Muscle layer of colon (tissue), 2 donors: ENCODE measurements at regions not wholly inside any gene's neighbourhood (a gene's known extent, or its start where the extent isn't known, plus 50 kb on each side); places are given as distances from the start of the nearest gene placed in this dataset.

Experiments used
- H3K27ac ChIP-seq: one replicate; pipeline ENCODE4 v1.7.0; 2013; ENCODE audit warnings: low read depth, mild to moderate bottlenecking, low read length, moderate library complexity
- H3K27me3 ChIP-seq, 2 donors: one replicate each; pipeline ENCODE4 v1.7.0; 2013; ENCODE audit warnings: low read length in 2 of 2, mild to moderate bottlenecking in 2 of 2; ENCODE audit not compliant: insufficient read depth in 2 of 2, control insufficient read depth in 1 of 2
- H3K36me3 ChIP-seq: one replicate; pipeline ENCODE4 v1.7.0; 2013; ENCODE audit warnings: mild to moderate bottlenecking, low read length; ENCODE audit not compliant: insufficient read depth
- H3K4me1 ChIP-seq: one replicate; pipeline ENCODE4 v1.7.0; 2013; ENCODE audit warnings: mild to moderate bottlenecking, low read length; ENCODE audit not compliant: insufficient read depth
- H3K4me3 ChIP-seq, 2 donors: one replicate each; pipeline ENCODE4 v1.7.0; 2013; ENCODE audit warnings: low read length in 2 of 2, low read depth in 1 of 2, mild to moderate bottlenecking in 1 of 2, moderate library complexity in 1 of 2
- H3K9ac ChIP-seq: one replicate; pipeline ENCODE4 v1.7.0; 2013; ENCODE audit warnings: low read length
- H3K9me3 ChIP-seq: one replicate; pipeline ENCODE4 v1.7.0; 2013; ENCODE audit warnings: mild to moderate bottlenecking, low read length
- donor health status: abdominal sarcoma.
- donor health status: Adenocarcinoma of cecum.

DNA sequence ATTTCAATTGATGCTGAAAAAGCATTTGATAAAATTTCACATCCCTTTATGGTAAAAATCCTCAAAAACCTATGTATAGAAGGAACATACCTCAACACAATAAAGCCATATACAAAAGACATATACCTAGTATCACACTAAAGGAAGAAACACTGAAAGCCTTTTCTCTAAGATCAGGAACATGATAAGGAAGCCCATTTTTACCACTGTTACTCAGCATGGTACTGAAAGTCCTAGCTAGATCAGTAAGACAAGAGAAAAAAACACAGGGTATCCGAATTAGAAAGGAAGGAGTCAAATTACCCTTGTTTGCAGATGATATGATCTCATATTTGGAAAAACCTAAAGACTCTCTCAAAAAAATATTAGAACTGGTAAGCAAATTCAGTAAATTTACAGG is 350.2 kb upstream of the PDE4D start:
- no peak overlapping the region for H3K27ac ChIP-seq
- H3K9me3 ChIP-seq = no peaks in the 10 kb centered on the region
- no peaks in the 10 kb centered on the region for H3K27me3 ChIP-seq
- H3K9ac ChIP-seq = no peak overlapping the region
- no peaks in the 10 kb centered on the region for H3K4me1 ChIP-seq
- no peaks in the 10 kb centered on the region for H3K36me3 ChIP-seq
- no peak overlapping the region for H3K4me3 ChIP-seq

DNA sequence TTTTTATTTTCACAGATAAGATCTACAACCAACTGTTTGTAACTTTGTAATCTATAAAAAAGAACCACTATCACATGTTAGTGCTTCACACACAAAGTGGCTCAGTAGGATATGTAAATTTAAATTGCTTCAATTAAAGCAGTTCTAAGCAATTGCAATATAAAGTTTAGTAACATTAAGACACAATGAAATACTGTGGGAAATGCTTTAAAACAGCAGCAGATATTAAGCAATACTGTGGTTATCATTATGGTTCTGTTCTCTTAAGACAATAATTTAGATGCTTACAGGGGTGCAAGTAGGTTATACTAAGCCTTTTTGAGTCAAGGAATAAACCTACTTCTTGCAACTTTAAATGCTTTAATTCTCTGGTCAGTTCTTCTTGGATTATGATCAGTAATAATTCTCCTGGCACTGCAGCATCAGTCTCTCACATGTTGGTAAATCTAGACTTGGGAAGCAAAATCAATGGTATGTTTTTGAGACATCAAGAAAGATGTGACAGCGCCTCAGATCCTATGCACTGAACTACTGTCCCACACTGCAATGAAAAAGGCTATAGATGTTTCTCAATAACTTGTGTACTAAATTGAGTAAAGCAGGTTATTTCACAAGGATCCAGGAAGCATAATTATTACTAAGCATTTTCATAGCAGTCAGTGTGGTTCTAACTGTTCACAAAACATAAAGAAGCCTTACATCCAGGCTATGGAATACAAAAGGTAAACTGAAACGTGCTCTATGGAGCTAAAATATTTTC is 338.7 kb upstream of the PDE4D start:
- H3K4me3 ChIP-seq = no peak overlapping the region
- H3K4me1 ChIP-seq = no peaks in the 10 kb centered on the region
- H3K27ac ChIP-seq = no peak overlapping the region
- H3K27me3 ChIP-seq = no peaks in the 10 kb centered on the region
- H3K9ac ChIP-seq = no peak overlapping the region
- H3K9me3 ChIP-seq = no peaks in the 10 kb centered on the region
- no peaks in the 10 kb centered on the region for H3K36me3 ChIP-seq

DNA sequence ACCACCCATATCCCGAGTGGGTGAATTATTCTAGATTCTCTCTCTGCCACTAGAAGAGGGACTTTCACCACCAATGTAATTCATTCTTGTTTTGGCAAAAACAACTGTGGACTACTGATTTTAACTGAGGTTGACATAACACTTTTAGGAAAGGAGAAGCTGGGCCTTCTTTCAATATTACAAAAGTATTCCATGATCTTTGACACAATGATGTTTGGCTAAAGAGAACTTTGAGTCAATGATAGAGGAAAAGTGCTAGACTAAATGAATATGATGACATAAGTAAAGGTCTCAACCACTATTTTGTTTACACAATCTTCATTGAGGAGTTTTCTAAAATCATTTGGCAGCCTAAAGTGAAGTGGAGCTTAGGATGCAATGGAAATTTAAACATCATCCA is 336.9 kb upstream of the PDE4D start:
- Histone ChIP-seq H3K36me3 (no peaks in the 10 kb centered on the region), H3K4me1 (no peaks in the 10 kb centered on the region), H3K27me3 (no peaks in the 10 kb centered on the region), H3K9ac (no peak overlapping the region), H3K9me3 (no peaks in the 10 kb centered on the region), H3K4me3 (no peak overlapping the region), H3K27ac (no peak overlapping the region)

DNA sequence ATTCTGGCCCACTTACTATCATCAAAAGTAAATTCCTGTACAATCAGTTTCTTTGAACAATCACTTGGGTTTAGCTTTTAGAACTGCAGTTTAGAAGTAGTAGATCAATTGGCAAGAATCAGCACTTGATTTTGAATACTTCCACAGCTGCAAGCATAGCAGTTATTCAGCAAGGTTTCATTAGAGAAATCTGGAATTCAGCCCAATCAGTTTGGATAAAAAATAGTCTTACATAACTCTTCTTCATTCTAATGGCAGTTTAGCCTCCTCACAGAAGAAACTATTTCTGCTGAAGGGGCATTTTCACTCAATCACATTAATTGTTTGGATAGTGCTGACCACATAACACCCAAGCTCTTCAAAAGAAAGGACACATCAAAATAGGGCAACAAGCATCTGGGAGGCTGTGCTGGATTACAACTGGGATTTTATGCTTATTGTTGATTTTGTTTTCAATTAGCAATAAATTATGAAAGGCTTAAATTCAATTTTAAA is 336.2 kb upstream of the PDE4D start:
- Histone ChIP-seq H3K27ac (no peak overlapping the region), H3K9ac (no peak overlapping the region), H3K4me1 (no peaks in the 10 kb centered on the region), H3K27me3 (no peaks in the 10 kb centered on the region), H3K36me3 (no peaks in the 10 kb centered on the region), H3K4me3 (no peak overlapping the region), H3K9me3 (no peaks in the 10 kb centered on the region)

DNA sequence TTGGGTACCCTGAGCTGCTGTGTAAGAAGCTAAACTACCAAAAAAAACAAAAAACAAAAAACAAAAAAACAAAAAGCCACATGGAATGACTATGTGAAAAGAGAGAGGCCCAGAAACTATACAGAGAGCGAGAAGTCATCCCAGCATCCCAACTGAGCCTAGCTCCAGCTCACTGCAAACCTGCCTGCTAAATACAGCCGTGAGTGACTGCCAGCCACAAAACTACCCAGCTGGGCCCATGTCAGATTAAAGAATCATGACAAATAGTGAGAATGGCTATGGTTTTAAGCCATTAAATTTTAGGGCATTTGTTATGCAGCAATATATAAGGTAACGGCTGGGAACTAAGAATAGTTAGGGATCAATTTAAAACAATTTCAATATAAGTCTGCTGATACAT is 335.1 kb upstream of the PDE4D start:
- H3K4me3 ChIP-seq = no peak overlapping the region
- H3K9me3 ChIP-seq = no peaks in the 10 kb centered on the region
- H3K4me1 ChIP-seq = no peaks in the 10 kb centered on the region
- H3K36me3 ChIP-seq = no peaks in the 10 kb centered on the region
- H3K27me3 ChIP-seq = no peaks in the 10 kb centered on the region
- no peak overlapping the region for H3K27ac ChIP-seq
- no peak overlapping the region for H3K9ac ChIP-seq

DNA sequence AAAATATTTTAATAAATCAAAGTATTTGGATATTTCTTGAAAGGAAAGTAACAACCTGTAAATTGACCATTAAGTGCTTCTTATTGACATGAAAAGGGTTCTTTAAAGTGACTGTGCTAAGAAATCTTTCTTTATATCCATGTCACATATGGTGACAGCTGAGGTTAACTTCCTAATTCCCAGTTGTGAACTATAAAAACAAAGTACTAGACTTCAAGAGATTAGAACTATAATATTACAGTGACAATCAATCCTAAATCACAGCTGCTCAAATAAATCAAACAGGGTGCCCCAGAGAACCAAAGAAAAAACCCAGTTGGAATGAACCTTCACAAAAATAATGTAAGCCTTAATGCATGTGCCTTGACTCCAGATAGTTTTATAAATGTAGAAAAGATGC is 332.6 kb upstream of the PDE4D start:
- Histone ChIP-seq H3K9ac (no peak overlapping the region), H3K9me3 (no peaks in the 10 kb centered on the region), H3K27me3 (no peaks in the 10 kb centered on the region), H3K4me3 (no peak overlapping the region), H3K36me3 (no peaks in the 10 kb centered on the region), H3K4me1 (no peaks in the 10 kb centered on the region), H3K27ac (no peak overlapping the region)

DNA sequence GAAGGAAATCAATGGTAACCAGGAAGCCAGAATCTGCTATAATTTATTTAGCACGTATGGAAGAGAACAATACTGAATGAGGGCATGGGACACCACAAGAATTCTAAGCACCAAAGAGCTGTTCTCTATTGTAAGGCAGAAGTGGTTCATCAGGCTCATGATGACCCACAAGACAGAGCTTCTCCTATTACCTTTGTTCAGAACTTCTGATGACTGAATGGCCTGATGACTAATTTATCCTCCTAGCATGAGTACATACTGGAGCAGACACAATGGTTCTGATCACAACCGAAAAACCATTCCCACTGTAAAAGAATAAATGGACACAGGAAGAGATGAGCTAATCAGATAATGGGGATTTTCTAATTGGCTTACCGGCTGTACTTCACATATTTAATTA is 329.8 kb upstream of the PDE4D start:
- no peaks in the 10 kb centered on the region for H3K36me3 ChIP-seq
- H3K9ac ChIP-seq = no peak overlapping the region
- no peak overlapping the region for H3K4me3 ChIP-seq
- H3K27ac ChIP-seq = no peak overlapping the region
- no peaks in the 10 kb centered on the region for H3K4me1 ChIP-seq
- H3K9me3 ChIP-seq = no peaks in the 10 kb centered on the region
- no peaks in the 10 kb centered on the region for H3K27me3 ChIP-seq

DNA sequence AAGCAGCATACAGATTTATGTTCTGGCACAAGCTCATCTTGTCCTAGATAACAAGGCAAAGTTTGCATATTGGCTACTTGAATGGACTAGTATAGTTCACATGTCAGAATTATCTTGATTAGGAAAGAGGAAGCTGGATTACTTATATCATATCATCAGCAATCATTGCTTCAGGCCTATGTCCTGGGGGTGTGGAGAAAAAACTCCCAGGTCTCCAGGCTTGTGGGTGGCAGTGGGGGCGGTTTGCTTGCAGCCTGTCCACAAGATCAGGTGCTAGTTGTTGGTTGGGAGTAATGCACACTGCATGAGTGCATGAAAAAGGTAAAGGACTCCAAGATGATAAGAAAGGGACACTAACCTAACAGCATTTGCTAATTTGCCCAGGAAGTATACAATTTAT is 326.4 kb upstream of the PDE4D start:
- Histone ChIP-seq H3K4me3 (no peak overlapping the region), H3K4me1 (no peaks in the 10 kb centered on the region), H3K27ac (no peak overlapping the region), H3K9me3 (no peaks in the 10 kb centered on the region), H3K9ac (no peak overlapping the region), H3K36me3 (no peaks in the 10 kb centered on the region), H3K27me3 (no peaks in the 10 kb centered on the region)

DNA sequence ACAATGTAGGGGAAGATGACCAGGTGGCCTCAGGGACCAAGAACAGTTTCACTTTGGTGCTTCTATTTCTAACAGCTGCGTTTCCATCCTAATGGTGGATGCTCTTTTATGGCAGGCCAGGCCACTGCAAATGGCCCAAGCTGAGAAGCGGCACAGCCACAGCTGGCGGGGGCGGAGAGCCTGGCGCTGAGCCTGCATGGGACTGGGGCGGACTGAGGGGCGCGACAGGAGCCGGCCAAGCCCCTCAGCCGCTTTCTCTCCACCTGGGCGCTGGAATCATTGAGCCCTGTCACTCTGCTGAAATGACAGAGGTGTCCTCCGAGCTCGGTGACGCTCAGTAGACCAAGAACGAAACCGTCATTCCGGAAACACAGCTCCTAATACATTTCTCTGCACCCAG is 317.3 kb upstream of the PDE4D start:
- Histone ChIP-seq H3K9me3 (no peaks in the 10 kb centered on the region), H3K9ac (no peak overlapping the region), H3K36me3 (no peaks in the 10 kb centered on the region), H3K4me3 (no peak overlapping the region), H3K4me1 (no peaks in the 10 kb centered on the region), H3K27ac (no peak overlapping the region), H3K27me3 (no peaks in the 10 kb centered on the region)

DNA sequence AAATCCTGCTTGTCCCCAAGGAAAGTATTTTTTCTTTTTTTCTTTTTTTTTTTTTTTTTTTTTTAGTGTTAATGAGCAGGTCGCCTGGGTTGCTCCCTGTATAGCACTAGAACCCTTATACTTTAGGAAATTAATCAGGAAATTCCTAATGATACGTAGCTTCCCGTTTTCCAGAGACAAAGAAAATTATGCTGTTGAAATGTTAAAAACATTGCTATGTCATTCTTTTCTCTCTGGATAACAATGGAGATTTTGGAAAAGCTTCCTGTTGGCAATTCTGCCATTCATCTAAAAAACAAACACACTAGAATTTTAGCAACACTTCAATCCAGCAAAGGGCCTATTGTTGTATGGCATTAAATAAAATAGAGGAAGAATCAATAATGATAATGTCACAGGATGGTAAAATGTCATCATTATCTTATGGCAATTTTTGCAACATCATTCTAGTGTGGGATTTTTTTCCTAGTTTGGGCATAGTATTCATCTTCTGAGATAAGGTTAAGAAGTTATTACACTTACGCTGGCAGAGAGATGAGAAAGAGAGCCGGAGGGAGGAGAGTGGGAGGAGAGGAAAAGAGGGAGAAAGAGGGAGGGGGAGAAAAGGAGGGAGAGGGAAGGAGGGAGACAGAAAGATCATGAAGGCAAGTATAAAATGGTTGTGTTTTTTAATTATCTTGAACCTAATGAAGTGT is 315.8 kb upstream of the PDE4D start:
- Histone ChIP-seq H3K36me3 (no peaks in the 10 kb centered on the region), H3K9ac (no peak overlapping the region), H3K4me1 (no peaks in the 10 kb centered on the region), H3K4me3 (no peak overlapping the region), H3K27me3 (no peaks in the 10 kb centered on the region), H3K9me3 (no peaks in the 10 kb centered on the region), H3K27ac (no peak overlapping the region)

DNA sequence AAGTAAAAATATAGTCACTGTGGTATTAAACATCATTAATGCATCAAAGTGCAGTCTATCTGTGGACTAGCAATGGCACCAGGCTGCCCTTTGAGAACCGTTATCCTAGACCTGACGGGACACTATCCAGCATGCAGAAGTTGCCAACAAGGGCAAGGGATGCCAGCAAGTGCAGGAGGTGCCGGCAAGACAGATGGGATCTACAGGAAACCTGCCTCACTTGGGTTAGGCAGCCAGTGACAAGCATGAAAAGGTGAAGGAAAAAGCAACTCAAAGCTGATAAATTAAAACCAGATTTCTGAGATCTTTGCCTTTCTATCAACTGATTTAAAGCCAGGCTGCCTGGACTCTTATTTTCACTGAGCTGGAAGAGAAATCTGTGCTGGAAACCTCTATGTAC is 315.2 kb upstream of the PDE4D start:
- no peaks in the 10 kb centered on the region for H3K9me3 ChIP-seq
- no peaks in the 10 kb centered on the region for H3K4me1 ChIP-seq
- no peaks in the 10 kb centered on the region for H3K36me3 ChIP-seq
- H3K9ac ChIP-seq = no peak overlapping the region
- no peaks in the 10 kb centered on the region for H3K27me3 ChIP-seq
- no peak overlapping the region for H3K4me3 ChIP-seq
- no peak overlapping the region for H3K27ac ChIP-seq

DNA sequence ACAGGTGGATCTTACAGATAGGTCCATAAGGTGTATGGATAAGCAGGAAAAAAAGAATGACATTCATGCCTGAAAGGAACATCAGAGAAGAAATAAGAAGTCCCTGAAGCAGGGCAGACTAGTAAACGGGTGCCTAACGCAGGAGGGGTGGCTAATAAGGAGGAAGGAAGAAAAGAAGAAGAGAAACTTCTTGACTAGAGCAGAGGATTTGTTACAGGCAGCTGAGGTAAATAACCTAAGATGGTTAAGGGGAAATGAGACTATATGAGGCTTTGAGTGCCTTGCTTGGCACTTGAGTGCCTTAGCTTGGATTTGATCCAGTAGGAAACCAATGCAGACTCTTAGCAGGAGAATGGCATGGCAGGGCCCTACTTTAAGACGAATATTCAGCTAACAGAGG is 313.5 kb upstream of the PDE4D start:
- Histone ChIP-seq H3K4me3 (no peak overlapping the region), H3K36me3 (no peaks in the 10 kb centered on the region), H3K4me1 (no peaks in the 10 kb centered on the region), H3K9ac (no peak overlapping the region), H3K27ac (no peak overlapping the region), H3K27me3 (no peaks in the 10 kb centered on the region), H3K9me3 (no peaks in the 10 kb centered on the region)
